HG03378 (cell line): ENCODE measurements at regions not wholly inside any gene's neighbourhood (a gene's known extent, or its start where the extent isn't known, plus 50 kb on each side); places are given as distances from the start of the nearest gene placed in this dataset.
"Not testable (repeated sequence)": the region's sequence is repeated elsewhere in the genome, so short reads cannot be mapped to it uniquely, and the experiment has no call there.

Experiments
- ATAC-seq: cut with Tn5 transposase; IDR thresholded peaks from one replicate; pipeline ENCODE4 v1.9.1; 2021; ENCODE audit warnings: mild to moderate bottlenecking, moderate library complexity; ENCODE audit not compliant: unreplicated experiment

- ATAC-seq = no peak
Measured at GRCh38 chr11:79670882-79671281, 230.1 kb upstream of the TENM4 start.

- no peak for ATAC-seq
Measured at GRCh38 chr11:79668575-79668974, 227.7 kb upstream of the TENM4 start.

- ATAC-seq = no peak
Measured at GRCh38 chr11:79667380-79667779, 226.6 kb upstream of the TENM4 start.

GRCh38 chr11:79663017-79663416 is 222.2 kb upstream of the TENM4 start:
- ATAC-seq = no peak

- ATAC-seq = no peak
Measured at GRCh38 chr11:79661373-79661772, 220.5 kb upstream of the TENM4 start.

- no peak for ATAC-seq
Measured at GRCh38 chr11:79648766-79649520, 208.1 kb upstream of the TENM4 start.

- no peak for ATAC-seq
Measured at GRCh38 chr11:79637219-79637618, 196.4 kb upstream of the TENM4 start.

GRCh38 chr11:79634905-79635304 is 194.1 kb upstream of the TENM4 start:
- ATAC-seq = no peak

- no peak for ATAC-seq
Measured at GRCh38 chr11:79627281-79627680, 186.5 kb upstream of the TENM4 start.

GRCh38 chr11:79626135-79627075 is 185.6 kb upstream of the TENM4 start:
- no peak for ATAC-seq

- ATAC-seq = no peak
Measured at GRCh38 chr11:79623375-79623774, 182.5 kb upstream of the TENM4 start.

GRCh38 chr11:79617561-79617960 is 176.7 kb upstream of the TENM4 start:
- no peak for ATAC-seq

GRCh38 chr11:79616392-79616851 is 175.6 kb upstream of the TENM4 start:
- ATAC-seq = no peak

GRCh38 chr11:79615425-79615824 is 174.6 kb upstream of the TENM4 start:
- ATAC-seq = no peak

- no peak for ATAC-seq
Measured at GRCh38 chr11:79610678-79611077, 169.8 kb upstream of the TENM4 start.

- no peak for ATAC-seq
Measured at GRCh38 chr11:79610139-79610538, 169.3 kb upstream of the TENM4 start.

GRCh38 chr11:79609511-79609910 is 168.7 kb upstream of the TENM4 start:
- ATAC-seq = no peak

- not testable (repeated sequence) for ATAC-seq
Measured at GRCh38 chr11:79606461-79606860, 165.6 kb upstream of the TENM4 start.

GRCh38 chr11:79600711-79601110 is 159.9 kb upstream of the TENM4 start:
- ATAC-seq = no peak

- no peak for ATAC-seq
Measured at GRCh38 chr11:79594834-79595233, 154.0 kb upstream of the TENM4 start.

- ATAC-seq = no peak
Measured at GRCh38 chr11:79592824-79593223, 152.0 kb upstream of the TENM4 start.

- no peak for ATAC-seq
Measured at GRCh38 chr11:79592406-79592805, 151.6 kb upstream of the TENM4 start.
